ENCODE measurements at regions not wholly inside any gene's neighbourhood (a gene's known extent, or its start where the extent isn't known, plus 50 kb on each side); places are given as distances from the start of the nearest gene placed in this dataset.

GRCh38 chrX:109812236-109812635 lies 79.2 kb upstream of the ACSL4 start:
- POLR2A ChIA-PET (ENCODE audit: unreplicated experiment) = no interaction called here
- Histone ChIP-seq H2AFZ (no peak overlapping the region), H3K4me3 (no peak overlapping the region), H3K27ac (no peak overlapping the region), H4K20me1 (ENCODE audit: insufficient read depth) (no peaks in the 10 kb centered on the region), H3K9me2 (ENCODE audit: insufficient read depth) (no peaks in the 10 kb centered on the region), H3K4me1 (replicated peaks; ENCODE audit: insufficient read depth) (no peaks in the 10 kb centered on the region), H3K79me2 (ENCODE audit: low read depth) (no peaks in the 10 kb centered on the region), H3K9me3 (ENCODE audit: insufficient read depth, low read depth) (no peaks in the 10 kb centered on the region), H3K27me3 (ENCODE audit: insufficient read depth, low read depth) (no peaks in the 10 kb centered on the region), H3F3A (ENCODE audit: insufficient read depth, low read depth) (no peaks in the 10 kb centered on the region), H3K36me3 (ENCODE audit: low read depth) (no peaks in the 10 kb centered on the region), H3K4me2 (no peak overlapping the region)
- no TSS peak for BruUV-seq (replicated peaks)
- TF ChIP-seq EZH2 (IDR thresholded peaks at IDR 0.05; ENCODE audit: low read depth) = no peak
- no peak for TF ChIP-seq CTCF (conservative IDR thresholded peaks at IDR 0.05)
- no peak for DNase-seq
- intact Hi-C loops (cut with micrococcal nuclease; ENCODE audit: unreplicated experiment) = no loop called here
- CTCF ChIA-PET = no interaction called here

- CTCF ChIA-PET = no interaction called here
- H3K4me1 ChIP-seq (replicated peaks; ENCODE audit: insufficient read depth) = no peaks in the 10 kb centered on the region
- POLR2A ChIA-PET (ENCODE audit: unreplicated experiment) = no interaction called here
Observed at GRCh38 chrX:109813236-109813635, 80.2 kb upstream of the ACSL4 start.

GRCh38 chrX:109818976-109819375 lies 85.9 kb upstream of the ACSL4 start:
- Histone ChIP-seq H3K27me3 (ENCODE audit: insufficient read depth, low read depth) (no peaks in the 10 kb centered on the region), H4K20me1 (ENCODE audit: insufficient read depth) (no peaks in the 10 kb centered on the region), H3K36me3 (ENCODE audit: low read depth) (no peaks in the 10 kb centered on the region), H3K9me2 (ENCODE audit: insufficient read depth) (no peaks in the 10 kb centered on the region), H3K79me2 (ENCODE audit: low read depth) (no peaks in the 10 kb centered on the region), H3K9me3 (ENCODE audit: insufficient read depth, low read depth) (no peaks in the 10 kb centered on the region), H3K4me1 (replicated peaks; ENCODE audit: insufficient read depth) (no peaks in the 10 kb centered on the region), H3K4me3 (no peak overlapping the region), H3K27ac (no peak overlapping the region), H3K4me2 (no peak overlapping the region), H3F3A (ENCODE audit: insufficient read depth, low read depth) (no peaks in the 10 kb centered on the region), H2AFZ (no peak overlapping the region)
- ChIA-PET POLR2A (ENCODE audit: unreplicated experiment) (no interaction called here), CTCF (no interaction called here)
- BruUV-seq (replicated peaks) = no TSS peak
- TF ChIP-seq CTCF (conservative IDR thresholded peaks at IDR 0.05) (no peak), EZH2 (IDR thresholded peaks at IDR 0.05; ENCODE audit: low read depth) (no peak)
- intact Hi-C loops (cut with micrococcal nuclease; ENCODE audit: unreplicated experiment) = no loop called here
- DNase-seq = no peak

More at GRCh38 chrX:109813236-109813635, 80.2 kb upstream of the ACSL4 start:
- Histone ChIP-seq H3K9me3 (ENCODE audit: insufficient read depth, low read depth) (no peaks in the 10 kb centered on the region), H3K9me2 (ENCODE audit: insufficient read depth) (no peaks in the 10 kb centered on the region), H3K27me3 (ENCODE audit: insufficient read depth, low read depth) (no peaks in the 10 kb centered on the region), H3K79me2 (ENCODE audit: low read depth) (no peaks in the 10 kb centered on the region), H3F3A (ENCODE audit: insufficient read depth, low read depth) (no peaks in the 10 kb centered on the region), H3K36me3 (ENCODE audit: low read depth) (no peaks in the 10 kb centered on the region), H3K4me2 (no peak overlapping the region), H4K20me1 (ENCODE audit: insufficient read depth) (no peaks in the 10 kb centered on the region), H3K27ac (no peak overlapping the region), H2AFZ (no peak overlapping the region), H3K4me3 (no peak overlapping the region)
- BruUV-seq (replicated peaks) = no TSS peak
- intact Hi-C loops (cut with micrococcal nuclease; ENCODE audit: unreplicated experiment) = no loop called here
- no peak for DNase-seq
- TF ChIP-seq EZH2 (IDR thresholded peaks at IDR 0.05; ENCODE audit: low read depth) (no peak), CTCF (conservative IDR thresholded peaks at IDR 0.05) (no peak)
